Karpas-422 (cell line): ENCODE measurements at regions not wholly inside any gene's neighbourhood (a gene's known extent, or its start where the extent isn't known, plus 50 kb on each side); places are given as distances from the start of the nearest gene placed in this dataset.

Experiments
- DNase-seq: peaks from one replicate; pipeline ENCODE4 v3.0.0-alpha.2; 2015
- H2AFZ ChIP-seq: fragments of 200-600 bp; sonication (generic); 2 replicates; pipeline ENCODE4 v1.6.1; 2014; ENCODE audit warnings: antibody characterized with exemption, low read length, mixed read lengths
- H3K27ac ChIP-seq: fragments of 200-600 bp; sonication (generic); 2 replicates; pipeline ENCODE4 v1.5.1; 2014; ENCODE audit warnings: mild to moderate bottlenecking, low read length, moderate library complexity
- H3K27me3 ChIP-seq: fragments of 200-600 bp; sonication (generic); 2 replicates; pipeline ENCODE4 v1.6.1; 2014; ENCODE audit warnings: low read length, mixed read lengths
- H3K36me3 ChIP-seq: fragments of 200-600 bp; sonication (generic); 2 replicates; pipeline ENCODE4 v1.6.1; 2014; ENCODE audit warnings: low read length, mixed read lengths; ENCODE audit not compliant: insufficient read depth
- H3K4me1 ChIP-seq: fragments of 200-600 bp; sonication (generic); 2 replicates; pipeline ENCODE4 v1.6.1; 2014; ENCODE audit warnings: mild to moderate bottlenecking, low read length, mixed read lengths
- H3K4me2 ChIP-seq: fragments of 200-600 bp; sonication (generic); 2 replicates; pipeline ENCODE4 v1.6.1; 2014; ENCODE audit warnings: low read length, low read depth, mild to moderate bottlenecking; ENCODE audit not compliant: poor library complexity, severe bottlenecking
- H3K4me3 ChIP-seq: fragments of 200-600 bp; sonication (generic); 2 replicates; pipeline ENCODE4 v1.5.1; 2014; ENCODE audit warnings: mild to moderate bottlenecking, antibody characterized with exemption, low read length, mixed read lengths
- H3K79me2 ChIP-seq: fragments of 200-600 bp; sonication (generic); 2 replicates; pipeline ENCODE4 v1.6.1; 2014; ENCODE audit warnings: mild to moderate bottlenecking, low read length, mixed read lengths
- H3K9ac ChIP-seq: fragments of 200-600 bp; sonication (generic); 2 replicates; pipeline ENCODE4 v1.6.0; 2014; ENCODE audit warnings: low read length
- H3K9me2 ChIP-seq: fragments of 200-600 bp; sonication (generic), shearing (Covaris generic); replicated peaks from 2 replicates; pipeline ENCODE4 v1.6.0; 2014; ENCODE audit warnings: mild to moderate bottlenecking, low read length, moderate library complexity; ENCODE audit not compliant: insufficient read depth
- H3K9me3 ChIP-seq: fragments of 300-700, 200-600 bp; sonication (generic); 2 replicates; pipeline ENCODE4 v1.6.1; 2014; ENCODE audit warnings: low read length, mixed read lengths
- H4K20me1 ChIP-seq: fragments of 200-600 bp; sonication (generic); 2 replicates; pipeline ENCODE4 v1.6.1; 2014; ENCODE audit warnings: mild to moderate bottlenecking, antibody characterized with exemption, low read length, low read depth; ENCODE audit not compliant: insufficient read depth

- no peak overlapping the region for H2AFZ ChIP-seq
- H3K79me2 ChIP-seq: no peaks in the 10 kb centered on the region
- H3K4me1 ChIP-seq: no peaks in the 10 kb centered on the region
- no peaks in the 10 kb centered on the region for H3K9me2 ChIP-seq
- H3K4me2 ChIP-seq: no peak overlapping the region
- no peak overlapping the region for H3K27ac ChIP-seq
- H3K36me3 ChIP-seq: no peaks in the 10 kb centered on the region
- H3K9me3 ChIP-seq: no peaks in the 10 kb centered on the region
- no peaks in the 10 kb centered on the region for H4K20me1 ChIP-seq
- H3K27me3 ChIP-seq: no peaks in the 10 kb centered on the region
- no peak overlapping the region for H3K9ac ChIP-seq
- no peak overlapping the region for H3K4me3 ChIP-seq
- DNase-seq: no peak
These were observed 74.1 kb upstream of the PLXNA2 start for GRCh38 chr1:208318150-208318734.

- Histone ChIP-seq H3K36me3 (no peaks in the 10 kb centered on the region), H3K27me3 (no peaks in the 10 kb centered on the region), H3K9ac (no peak overlapping the region), H3K27ac (no peak overlapping the region), H3K4me1 (no peaks in the 10 kb centered on the region), H3K79me2 (no peaks in the 10 kb centered on the region), H3K9me3 (no peaks in the 10 kb centered on the region), H4K20me1 (no peaks in the 10 kb centered on the region), H3K4me2 (no peak overlapping the region), H3K4me3 (no peak overlapping the region), H2AFZ (no peak overlapping the region), H3K9me2 (no peaks in the 10 kb centered on the region)
- no peak for DNase-seq
These were observed 79.8 kb upstream of the PLXNA2 start for GRCh38 chr1:208324005-208324404.

DNA sequence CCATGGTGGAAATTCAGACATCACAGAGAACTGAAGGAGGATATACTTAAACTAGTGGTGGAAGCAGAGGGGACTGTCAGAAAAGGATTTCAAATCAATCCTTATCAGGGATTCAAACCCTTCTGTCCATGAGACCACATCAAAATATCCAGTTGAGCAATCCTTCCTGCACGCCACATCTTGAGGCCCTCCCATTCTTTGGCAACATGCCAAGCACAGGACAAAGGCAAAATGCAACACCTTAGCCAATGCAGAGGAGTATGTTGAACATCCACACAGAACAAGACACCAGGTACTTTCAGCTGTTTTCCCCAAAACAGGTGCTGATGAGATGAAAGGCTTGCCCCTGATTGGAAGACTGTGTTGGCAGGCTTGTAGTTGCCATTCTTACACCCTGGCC lies 81.8 kb upstream of the PLXNA2 start:
- DNase-seq: no peak
- Histone ChIP-seq H3K36me3 (no peaks in the 10 kb centered on the region), H3K4me1 (no peaks in the 10 kb centered on the region), H3K4me3 (no peak overlapping the region), H3K79me2 (no peaks in the 10 kb centered on the region), H3K9me2 (no peaks in the 10 kb centered on the region), H3K4me2 (no peak overlapping the region), H3K9me3 (no peaks in the 10 kb centered on the region), H3K9ac (no peak overlapping the region), H2AFZ (no peak overlapping the region), H3K27me3 (no peaks in the 10 kb centered on the region), H4K20me1 (no peaks in the 10 kb centered on the region), H3K27ac (no peak overlapping the region)

- H3K4me2 ChIP-seq: no peak overlapping the region
- H3K9me3 ChIP-seq: no peaks in the 10 kb centered on the region
- H4K20me1 ChIP-seq: no peaks in the 10 kb centered on the region
- no peaks in the 10 kb centered on the region for H3K9me2 ChIP-seq
- no peak overlapping the region for H2AFZ ChIP-seq
- H3K4me3 ChIP-seq: no peak overlapping the region
- no peak for DNase-seq
- no peaks in the 10 kb centered on the region for H3K36me3 ChIP-seq
- H3K79me2 ChIP-seq: no peaks in the 10 kb centered on the region
- no peak overlapping the region for H3K9ac ChIP-seq
- H3K27ac ChIP-seq: no peak overlapping the region
- H3K27me3 ChIP-seq: no peaks in the 10 kb centered on the region
- no peaks in the 10 kb centered on the region for H3K4me1 ChIP-seq
These were observed 85.1 kb upstream of the PLXNA2 start for GRCh38 chr1:208329300-208329699.

DNA sequence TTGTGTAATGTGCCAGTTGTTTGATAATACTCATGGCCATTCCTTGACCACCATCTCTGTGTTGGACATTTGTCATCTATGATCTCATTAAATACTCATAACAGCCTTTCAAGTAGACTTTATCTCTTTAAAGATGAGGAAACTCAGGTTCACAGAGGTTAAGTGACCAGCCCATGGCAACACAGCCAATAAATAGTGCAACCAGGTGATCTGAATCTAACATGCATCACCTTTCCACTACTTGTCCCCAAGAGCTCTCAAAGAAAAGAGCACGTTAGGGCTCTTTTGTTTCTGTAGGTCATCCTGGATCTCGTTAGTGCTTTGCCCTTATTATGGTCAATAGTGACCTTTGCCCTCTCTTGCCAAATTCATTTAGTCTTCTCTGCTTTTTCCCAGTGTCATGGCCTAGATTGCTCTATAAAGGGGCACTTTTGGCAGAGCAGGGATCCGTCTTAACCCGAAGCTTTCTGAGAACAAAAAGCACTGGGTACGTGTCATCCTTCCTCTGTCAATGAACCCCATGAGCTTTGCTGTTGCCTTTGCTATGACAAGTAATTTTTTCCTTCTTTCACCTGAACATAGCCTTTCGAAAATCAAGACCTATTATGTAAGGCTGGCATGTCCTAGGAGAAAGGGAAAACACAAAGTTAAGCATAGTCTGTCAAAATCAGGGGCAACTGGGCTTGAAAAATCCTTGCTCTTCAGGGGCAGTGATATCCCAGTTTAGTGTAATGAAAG lies 88.0 kb upstream of the PLXNA2 start:
- Histone ChIP-seq H4K20me1 (no peaks in the 10 kb centered on the region), H3K9ac (no peak overlapping the region), H3K4me2 (no peak overlapping the region), H2AFZ (no peak overlapping the region), H3K4me3 (no peak overlapping the region), H3K36me3 (no peaks in the 10 kb centered on the region), H3K27ac (no peak overlapping the region), H3K9me2 (no peaks in the 10 kb centered on the region), H3K9me3 (no peaks in the 10 kb centered on the region), H3K27me3 (no peaks in the 10 kb centered on the region), H3K79me2 (no peaks in the 10 kb centered on the region), H3K4me1 (no peaks in the 10 kb centered on the region)
- no peak for DNase-seq

DNA sequence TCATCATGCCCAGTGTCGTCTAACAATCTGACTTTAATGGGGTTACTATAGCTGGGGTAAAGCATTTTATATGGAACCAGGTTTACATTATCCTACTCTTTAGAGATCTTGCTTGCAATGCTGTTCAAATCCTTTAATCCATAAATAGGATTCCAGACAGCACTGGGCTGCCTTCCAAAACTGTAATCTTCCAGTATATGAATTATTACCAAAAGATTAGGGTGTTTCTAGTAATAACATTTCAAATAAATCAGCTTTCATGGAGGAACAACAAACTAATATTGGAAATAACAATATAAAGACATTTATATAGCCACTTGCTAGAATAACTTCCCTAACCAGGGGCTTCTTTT lies 88.6 kb upstream of the PLXNA2 start:
- Histone ChIP-seq H3K27ac (no peak overlapping the region), H3K9me2 (no peaks in the 10 kb centered on the region), H3K9me3 (no peaks in the 10 kb centered on the region), H3K9ac (no peak overlapping the region), H3K4me1 (no peaks in the 10 kb centered on the region), H4K20me1 (no peaks in the 10 kb centered on the region), H3K36me3 (no peaks in the 10 kb centered on the region), H3K4me3 (no peak overlapping the region), H3K79me2 (no peaks in the 10 kb centered on the region), H2AFZ (no peak overlapping the region), H3K4me2 (no peak overlapping the region), H3K27me3 (no peaks in the 10 kb centered on the region)
- DNase-seq: no peak

GRCh38 chr1:208333676-208334075 lies 89.5 kb upstream of the PLXNA2 start:
- H3K9me3 ChIP-seq: no peaks in the 10 kb centered on the region
- no peak overlapping the region for H3K27ac ChIP-seq
- H3K4me1 ChIP-seq: no peaks in the 10 kb centered on the region
- no peaks in the 10 kb centered on the region for H3K9me2 ChIP-seq
- no peaks in the 10 kb centered on the region for H3K27me3 ChIP-seq
- H3K36me3 ChIP-seq: no peaks in the 10 kb centered on the region
- no peaks in the 10 kb centered on the region for H4K20me1 ChIP-seq
- no peak overlapping the region for H3K4me3 ChIP-seq
- H2AFZ ChIP-seq: no peak overlapping the region
- no peak overlapping the region for H3K9ac ChIP-seq
- no peak for DNase-seq
- no peaks in the 10 kb centered on the region for H3K79me2 ChIP-seq
- H3K4me2 ChIP-seq: no peak overlapping the region

DNA sequence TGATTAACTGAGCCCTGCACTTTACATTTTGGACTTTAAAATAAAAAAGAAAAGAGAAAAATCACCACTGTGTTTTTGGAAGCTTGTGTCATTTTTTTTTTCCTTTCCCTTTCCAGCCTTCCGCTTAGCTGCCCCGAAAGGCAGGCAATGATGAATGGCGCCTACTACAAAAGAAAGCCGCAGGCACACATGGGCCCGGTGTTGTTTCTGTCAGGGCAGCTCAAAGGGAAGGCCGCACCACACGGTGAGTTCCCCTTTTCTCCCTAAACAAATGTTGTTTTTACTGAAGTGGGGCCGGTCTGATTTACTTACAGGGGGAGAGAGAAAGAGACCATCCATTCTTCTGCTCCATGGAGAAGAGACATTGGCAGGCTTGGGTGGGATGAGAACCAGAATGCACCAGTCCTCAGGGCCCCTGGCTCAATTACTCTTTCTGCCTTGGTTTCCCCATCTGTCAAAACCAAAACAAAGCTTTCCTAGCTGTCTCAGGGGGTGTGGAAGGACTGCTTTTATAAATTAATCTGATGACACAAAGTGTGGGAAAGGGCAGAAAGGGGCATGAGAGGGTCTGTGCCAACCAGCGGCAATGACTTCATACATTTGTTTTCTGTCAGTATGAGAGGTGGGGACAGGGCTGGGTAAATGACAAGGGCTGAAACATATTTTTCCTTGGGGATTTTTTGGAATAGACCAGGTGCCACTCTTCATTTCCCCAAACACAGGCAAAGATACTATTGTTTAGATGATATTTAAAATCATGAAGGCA lies 91.4 kb upstream of the PLXNA2 start:
- Histone ChIP-seq H3K36me3 (no peaks in the 10 kb centered on the region), H3K27ac (no peak overlapping the region), H3K4me3 (no peak overlapping the region), H3K9me3 (no peaks in the 10 kb centered on the region), H2AFZ (no peak overlapping the region), H3K79me2 (no peaks in the 10 kb centered on the region), H4K20me1 (no peaks in the 10 kb centered on the region), H3K9ac (no peak overlapping the region), H3K9me2 (no peaks in the 10 kb centered on the region), H3K4me1 (no peaks in the 10 kb centered on the region), H3K4me2 (no peak overlapping the region), H3K27me3 (no peaks in the 10 kb centered on the region)
- no peak for DNase-seq
